ENCODE measurements at regions not wholly inside any gene's neighbourhood (a gene's known extent, or its start where the extent isn't known, plus 50 kb on each side); places are given as distances from the start of the nearest gene placed in this dataset.
"Not testable (repeated sequence)": the region's sequence is repeated elsewhere in the genome, so short reads cannot be mapped to it uniquely, and the experiment has no call there.

GRCh38 chr10:29363930-29364329, 75.1 kb downstream of the LYZL1 start:
- DNase-seq, result not testable (repeated sequence)

GRCh38 chr10:29366206-29366605, 77.3 kb downstream of the LYZL1 start:
- DNase-seq, result not testable (repeated sequence)

- no peak for DNase-seq
Observed at GRCh38 chr10:29369419-29369818, 80.5 kb downstream of the LYZL1 start.

- DNase-seq, result no peak
Observed at GRCh38 chr10:29370097-29371092, 81.5 kb downstream of the LYZL1 start.

GRCh38 chr10:29372920-29373319, 84.0 kb downstream of the LYZL1 start:
- no peak for DNase-seq

- DNase-seq, result no peak
Observed at GRCh38 chr10:29374162-29374561, 85.3 kb downstream of the LYZL1 start.

- DNase-seq, result no peak
Observed at GRCh38 chr10:29375888-29376287, 87.0 kb downstream of the LYZL1 start.

GRCh38 chr10:29377333-29377961, 88.6 kb downstream of the LYZL1 start:
- DNase-seq, result no peak

- no peak for DNase-seq
Observed at GRCh38 chr10:29378106-29378505, 89.2 kb downstream of the LYZL1 start.

- DNase-seq, result no peak
Observed at GRCh38 chr10:29379208-29379607, 90.3 kb downstream of the LYZL1 start.

- not testable (repeated sequence) for DNase-seq
Observed at GRCh38 chr10:29379777-29380598, 91.1 kb downstream of the LYZL1 start.

GRCh38 chr10:29380599-29381511, 92.0 kb downstream of the LYZL1 start:
- DNase-seq, result not testable (repeated sequence)

GRCh38 chr10:29386342-29386999, 97.6 kb downstream of the LYZL1 start:
- no peak for DNase-seq

- DNase-seq, result no peak
Observed at GRCh38 chr10:29387269-29387668, 98.4 kb downstream of the LYZL1 start.

- not testable (repeated sequence) for DNase-seq
Observed at GRCh38 chr10:29388112-29388511, 99.2 kb downstream of the LYZL1 start.

GRCh38 chr10:29389493-29389892, 100.6 kb downstream of the LYZL1 start:
- DNase-seq, result no peak

- DNase-seq, result no peak
Observed at GRCh38 chr10:29389935-29390334, 101.1 kb downstream of the LYZL1 start.

- DNase-seq, result peak; percentile 15
Observed at GRCh38 chr10:29392376-29393021, 103.6 kb downstream of the LYZL1 start.

- DNase-seq, result no peak
Observed at GRCh38 chr10:29394321-29394932, 105.6 kb downstream of the LYZL1 start.

- no peak for DNase-seq
Observed at GRCh38 chr10:29395409-29395808, 106.5 kb downstream of the LYZL1 start.
